Activated gamma-delta T cell treated with anti-CD3 and anti-CD28 coated beads, Interleukin-2, amount 50 U/mL, for 16 hours (primary cell): ENCODE measurements at regions not wholly inside any gene's neighbourhood (a gene's known extent, or its start where the extent isn't known, plus 50 kb on each side); places are given as distances from the start of the nearest gene placed in this dataset.
"Not testable (repeated sequence)": the region's sequence is repeated elsewhere in the genome, so short reads cannot be mapped to it uniquely, and the experiment has no call there.

ENCODE experiments used
- DNase-seq: peaks from one replicate; pipeline ENCODE4 v3.0.0-alpha.2; 2020; ENCODE audit warnings: low read depth

- DNase-seq: no peak
Observed at GRCh38 chr13:89034015-89034414, 1362.8 kb downstream of the SLITRK5 start.

- DNase-seq: no peak
Observed at GRCh38 chr13:89052699-89053098, 1381.5 kb downstream of the SLITRK5 start.

GRCh38 chr13:89053418-89053817 is 1382.2 kb downstream of the SLITRK5 start:
- no peak for DNase-seq

GRCh38 chr13:89057274-89057673 is 1386.1 kb downstream of the SLITRK5 start:
- DNase-seq: no peak

- no peak for DNase-seq
Observed at GRCh38 chr13:89057862-89058261, 1386.7 kb downstream of the SLITRK5 start.

GRCh38 chr13:89061821-89062220 is 1390.7 kb downstream of the SLITRK5 start:
- no peak for DNase-seq

- DNase-seq: peak; percentile 4
Observed at GRCh38 chr13:89066868-89067466, 1395.8 kb downstream of the SLITRK5 start.

- DNase-seq: no peak
Observed at GRCh38 chr13:89072979-89073378, 1401.8 kb downstream of the SLITRK5 start.

- DNase-seq: no peak
Observed at GRCh38 chr13:89076622-89077021, 1405.5 kb downstream of the SLITRK5 start.

- no peak for DNase-seq
Observed at GRCh38 chr13:89082623-89083022, 1411.5 kb downstream of the SLITRK5 start.

DNA sequence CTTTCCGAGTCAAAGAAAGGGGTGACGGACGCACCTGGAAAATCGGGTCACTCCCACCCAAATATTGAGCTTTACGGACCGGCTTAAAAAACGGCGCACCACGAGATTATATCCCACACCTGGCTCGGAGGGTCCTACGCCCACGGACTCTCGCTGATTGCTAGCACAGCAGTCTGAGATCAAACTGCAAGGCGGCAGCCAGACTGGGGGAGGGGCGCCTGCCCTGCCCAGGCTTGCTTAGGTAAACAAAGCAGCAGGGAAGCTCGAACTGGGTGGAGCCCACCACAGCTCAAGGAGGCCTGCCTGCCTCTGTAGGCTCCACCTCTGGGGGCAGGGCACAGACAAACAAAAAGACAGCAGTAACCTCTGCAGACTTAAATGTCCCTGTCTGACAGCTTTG is 1416.9 kb downstream of the SLITRK5 start:
- DNase-seq: not testable (repeated sequence)

GRCh38 chr13:89097994-89098393 is 1426.8 kb downstream of the SLITRK5 start:
- no peak for DNase-seq

GRCh38 chr13:89113744-89114143 is 1442.6 kb downstream of the SLITRK5 start:
- no peak for DNase-seq

DNA sequence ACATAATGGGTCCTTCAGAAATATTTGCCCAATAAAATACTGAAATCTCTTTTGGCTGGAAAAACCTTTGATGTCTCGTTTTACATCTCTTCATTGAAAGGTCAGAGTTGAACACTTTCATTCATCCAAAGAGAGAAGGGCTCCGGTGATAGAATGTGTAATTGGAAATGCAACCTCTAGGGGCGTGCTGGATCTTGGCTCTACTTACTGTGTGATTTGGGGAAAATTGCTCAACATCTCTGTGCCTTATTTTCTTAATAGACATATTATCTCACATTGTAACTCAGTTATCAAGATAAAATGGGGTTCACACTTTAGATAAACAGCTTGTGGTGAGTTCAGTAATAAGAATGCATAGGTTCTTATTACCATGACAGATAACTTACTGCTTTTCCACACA is 1444.1 kb downstream of the SLITRK5 start:
- DNase-seq: no peak

- no peak for DNase-seq
Observed at GRCh38 chr13:89136678-89137077, 1465.5 kb downstream of the SLITRK5 start.

GRCh38 chr13:89150362-89150761 is 1479.2 kb downstream of the SLITRK5 start:
- DNase-seq: no peak

GRCh38 chr13:89153941-89154340 is 1482.8 kb downstream of the SLITRK5 start:
- DNase-seq: no peak

DNA sequence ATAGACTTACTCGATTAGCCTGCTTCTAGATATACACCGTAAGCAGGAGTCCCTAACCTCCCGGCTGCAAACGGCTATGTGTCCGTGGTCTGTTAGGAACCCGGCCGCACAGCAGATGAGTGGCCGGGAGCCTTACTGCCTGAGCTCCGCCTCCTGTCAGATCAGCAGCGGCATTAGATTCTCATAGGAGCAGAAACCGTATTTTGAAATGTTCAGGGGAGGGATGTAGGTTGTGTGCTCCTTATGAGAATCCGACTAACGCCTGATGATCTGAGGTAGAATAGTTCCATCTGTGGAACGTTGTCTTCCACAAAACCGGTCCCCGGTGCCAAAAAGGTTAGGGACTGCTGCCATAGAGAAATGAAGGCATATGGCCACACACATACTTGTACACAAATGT is 1491.9 kb downstream of the SLITRK5 start:
- DNase-seq: no peak

GRCh38 chr13:89165685-89166084 is 1494.5 kb downstream of the SLITRK5 start:
- DNase-seq: no peak

GRCh38 chr13:89169951-89170350 is 1498.8 kb downstream of the SLITRK5 start:
- DNase-seq: no peak

- no peak for DNase-seq
Observed at GRCh38 chr13:89181041-89181440, 1509.9 kb downstream of the SLITRK5 start.

DNA sequence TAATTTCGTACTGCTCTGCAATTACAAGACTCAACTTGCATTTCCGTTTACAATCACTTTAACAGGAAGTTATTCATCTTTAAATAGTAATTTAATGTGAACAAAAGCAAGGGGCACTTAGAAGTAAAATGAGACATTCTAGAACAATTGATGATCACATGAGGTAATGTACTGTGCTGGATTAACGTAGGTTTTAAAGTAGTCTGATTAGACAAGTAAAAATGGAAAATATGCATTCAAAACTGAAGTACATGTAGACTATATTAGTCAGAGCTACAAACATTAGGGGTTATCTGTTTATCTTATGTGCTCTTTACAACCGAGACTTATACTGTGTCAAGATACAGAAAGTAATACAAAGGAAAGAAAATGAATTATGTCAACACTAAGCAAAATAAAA is 1528.0 kb downstream of the SLITRK5 start:
- no peak for DNase-seq

DNA sequence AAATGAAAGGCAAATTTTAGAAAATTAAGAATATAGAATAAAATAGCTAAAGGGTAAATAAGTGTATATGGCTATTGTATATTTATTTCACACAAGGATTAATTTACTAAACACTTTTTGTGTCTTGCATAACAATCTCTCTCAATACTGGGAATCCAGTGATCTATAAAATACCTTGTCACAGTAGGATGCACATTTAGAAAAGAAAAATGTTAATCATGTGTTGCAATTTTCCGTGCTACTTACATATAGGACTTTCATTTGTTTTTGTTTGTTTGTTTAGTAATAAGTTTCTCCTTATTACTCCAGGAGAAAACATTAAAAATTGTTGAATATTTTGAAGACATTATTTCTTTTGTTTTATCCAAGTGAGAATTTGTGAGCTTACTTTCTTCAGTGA is 1533.3 kb downstream of the SLITRK5 start:
- DNase-seq: no peak

DNA sequence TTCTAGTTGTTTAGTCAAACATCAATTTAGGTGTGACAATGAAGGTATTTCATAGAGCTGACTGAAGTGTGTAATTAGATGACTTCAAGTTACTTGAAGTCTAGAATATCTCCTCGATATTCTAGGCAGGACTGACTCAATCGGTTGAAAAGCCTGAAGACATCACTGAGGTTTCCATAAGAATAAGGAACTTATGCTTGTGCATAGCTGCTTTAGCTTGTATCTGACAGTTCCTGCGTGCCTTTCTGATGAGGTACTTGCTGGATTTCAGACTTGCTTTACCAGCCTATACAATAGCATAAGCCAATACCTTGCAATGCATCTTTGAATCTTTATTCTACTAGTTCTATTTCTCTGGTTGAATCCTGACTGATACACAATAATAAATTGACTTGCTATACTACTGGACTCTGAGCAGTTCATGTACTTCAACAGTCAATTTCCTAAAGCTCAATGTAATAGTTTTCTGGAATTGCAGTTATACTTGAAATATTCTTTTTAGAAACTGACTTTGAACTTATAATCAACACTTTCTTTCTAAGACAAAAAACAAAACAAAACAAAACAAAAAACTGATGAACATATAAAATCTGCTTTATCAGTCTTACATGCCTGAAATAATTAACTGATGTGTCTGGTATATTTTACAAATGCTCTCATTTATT is 1534.8 kb downstream of the SLITRK5 start:
- DNase-seq: no peak
